NOMO-1 treated with DMSO at 0.1 percent for 48 hours (cell line): ENCODE measurements at regions not wholly inside any gene's neighbourhood (a gene's known extent, or its start where the extent isn't known, plus 50 kb on each side); places are given as distances from the start of the nearest gene placed in this dataset.

Experiments used
- DNase-seq: peaks from one replicate; lab custom pipeline; 2025; ENCODE audit not compliant: unreplicated experiment; lab: John Stamatoyannopoulos, UW

DNA sequence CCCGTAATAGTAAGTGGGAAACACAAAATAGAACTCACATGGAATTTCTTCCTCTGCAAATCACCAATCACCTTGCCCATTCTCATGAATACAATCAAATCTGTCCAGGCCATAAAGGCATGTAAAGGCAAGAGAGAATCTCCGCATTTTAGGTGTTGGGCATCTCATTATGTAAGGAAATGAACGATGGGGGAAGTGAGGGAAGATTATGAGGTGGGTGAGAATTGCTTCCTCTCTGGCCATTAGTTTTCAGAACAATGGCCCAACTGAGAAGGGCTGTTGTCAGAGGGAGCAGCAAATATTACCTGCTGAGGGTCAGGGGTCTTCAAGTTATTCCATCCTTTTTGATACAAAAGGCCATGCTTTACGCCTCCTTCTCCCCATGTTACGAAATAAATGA is 455.1 kb downstream of the ARHGEF28 start:
- no peak for DNase-seq

DNA sequence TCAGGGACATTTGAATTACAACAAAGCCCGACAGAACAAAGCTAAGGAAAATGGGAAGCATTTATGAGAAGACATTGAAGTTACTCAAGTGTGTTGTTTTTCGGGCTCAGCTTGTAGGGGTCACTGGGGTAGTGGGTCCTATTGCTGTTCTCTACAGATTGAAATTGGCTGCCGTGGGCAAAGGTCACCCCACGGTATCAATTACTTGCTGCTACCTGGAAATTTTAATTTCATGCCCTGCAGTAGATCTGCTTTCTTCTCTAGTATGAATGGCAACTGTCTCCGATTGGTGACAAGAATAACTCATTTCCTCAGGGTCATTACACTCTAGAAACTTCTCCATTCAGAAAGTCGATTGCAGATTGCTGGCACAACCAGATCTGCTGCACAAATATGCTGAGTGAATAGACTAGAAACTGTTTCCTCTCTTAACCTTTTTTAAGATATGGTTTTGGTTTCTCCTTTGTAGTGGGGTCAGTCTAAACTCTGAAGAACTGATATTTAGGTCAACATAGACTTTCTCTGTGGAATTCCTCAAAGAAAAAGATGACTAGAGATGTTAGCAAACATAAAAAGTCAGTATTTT is 454.1 kb downstream of the ARHGEF28 start:
- DNase-seq = no peak

DNA sequence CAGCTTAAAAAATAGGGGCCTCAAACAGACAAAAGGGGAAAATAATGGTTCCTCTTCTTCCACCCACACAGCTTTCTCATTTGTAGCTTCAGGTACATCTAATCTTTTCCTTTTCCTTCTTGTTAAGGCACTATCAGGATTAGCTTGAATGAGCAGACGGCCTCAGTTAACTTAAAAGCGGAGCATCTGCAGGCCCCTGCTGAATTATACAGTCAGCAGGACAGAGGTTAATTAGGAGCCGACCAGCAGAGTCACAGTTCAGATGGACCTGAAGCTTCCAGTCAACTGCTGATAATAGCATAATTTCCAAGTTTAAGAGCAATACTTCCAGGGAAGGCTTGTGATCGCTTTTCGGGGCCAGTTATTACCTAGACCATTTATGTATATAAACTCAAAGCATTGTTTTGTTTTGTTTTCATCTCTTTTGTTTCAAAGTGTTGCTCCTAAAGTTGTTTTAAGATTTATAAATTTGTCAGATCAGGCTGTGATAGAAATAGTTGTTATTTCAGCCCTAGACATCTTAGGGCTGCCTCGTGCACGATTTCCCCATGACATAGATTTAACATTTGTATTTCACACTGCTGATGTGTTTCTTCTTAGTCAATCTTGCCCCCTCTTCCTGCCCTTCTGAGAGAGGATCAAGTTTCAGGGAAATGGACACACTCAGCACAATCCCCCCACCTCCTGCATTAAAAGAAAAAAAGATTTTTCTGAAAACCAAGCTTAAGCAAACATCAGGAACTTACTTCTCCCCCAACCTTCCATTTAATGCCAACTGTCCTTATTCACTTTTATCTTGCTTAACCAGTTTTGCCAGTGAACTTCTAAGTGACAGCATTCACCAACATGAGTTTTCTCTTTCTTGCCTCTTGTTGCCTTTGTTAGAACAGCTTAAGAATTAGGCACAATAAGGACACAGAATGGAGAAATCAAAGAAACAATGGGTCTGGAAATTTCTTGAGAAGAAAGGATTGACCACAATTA is 449.8 kb downstream of the ARHGEF28 start:
- no peak for DNase-seq

DNA sequence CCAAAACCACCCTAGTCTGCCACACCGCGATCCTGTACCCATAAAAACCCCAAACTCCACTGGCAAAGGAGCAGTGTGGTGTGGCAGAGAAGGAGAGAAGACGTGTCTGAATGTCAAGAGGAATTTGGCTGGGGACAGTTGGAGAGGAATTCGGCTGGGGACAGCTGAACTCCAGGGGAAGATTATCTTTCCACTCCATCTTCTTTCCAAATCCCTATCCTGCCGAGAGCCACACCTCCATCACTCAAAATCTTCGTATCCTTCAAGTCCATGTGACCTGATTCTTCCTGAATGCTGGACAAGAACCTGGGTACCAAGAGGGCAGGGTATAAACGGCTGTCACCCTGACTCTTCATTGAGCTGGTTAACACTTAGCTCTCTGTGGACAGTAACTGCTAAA is 448.1 kb downstream of the ARHGEF28 start:
- DNase-seq = no peak

DNA sequence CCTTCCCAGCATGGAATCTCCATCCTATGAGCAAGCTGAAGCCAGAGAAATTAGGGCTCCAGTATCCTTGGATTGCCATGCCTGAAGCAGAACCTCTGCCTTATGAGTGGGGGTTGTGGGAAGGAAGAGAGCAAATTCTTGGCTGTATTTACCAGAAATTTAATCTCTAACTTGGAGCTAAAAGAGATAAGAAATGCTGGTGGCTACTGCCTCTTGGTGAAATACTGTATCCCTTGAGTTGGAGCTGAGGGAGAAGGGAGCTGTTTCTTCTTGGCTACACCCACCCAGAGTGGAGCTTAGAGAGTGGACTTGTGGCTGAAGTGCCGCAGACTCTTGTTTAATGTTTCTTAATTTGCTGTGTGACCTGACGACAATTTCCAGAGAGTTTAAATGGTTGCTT is 447.3 kb downstream of the ARHGEF28 start:
- no peak for DNase-seq

DNA sequence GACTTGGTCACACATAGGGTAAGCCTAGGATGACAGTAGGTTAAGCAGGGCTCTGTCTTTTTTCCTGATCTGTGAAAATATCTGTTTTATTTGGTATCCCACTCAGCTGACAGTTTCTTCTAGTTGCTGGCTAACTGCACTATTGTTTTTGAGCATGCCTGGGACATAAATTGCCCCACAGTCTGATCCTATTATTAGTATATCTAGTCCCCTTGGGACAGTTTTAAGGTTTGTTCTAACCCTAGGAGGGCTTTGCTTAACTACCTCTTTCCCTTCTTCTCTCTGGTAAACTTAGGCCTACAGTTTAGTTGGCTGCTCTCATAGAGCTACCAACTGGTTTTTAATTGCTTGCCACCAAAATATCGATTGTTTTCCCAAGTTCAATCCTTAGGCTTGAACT is 446.6 kb downstream of the ARHGEF28 start:
- DNase-seq = no peak

DNA sequence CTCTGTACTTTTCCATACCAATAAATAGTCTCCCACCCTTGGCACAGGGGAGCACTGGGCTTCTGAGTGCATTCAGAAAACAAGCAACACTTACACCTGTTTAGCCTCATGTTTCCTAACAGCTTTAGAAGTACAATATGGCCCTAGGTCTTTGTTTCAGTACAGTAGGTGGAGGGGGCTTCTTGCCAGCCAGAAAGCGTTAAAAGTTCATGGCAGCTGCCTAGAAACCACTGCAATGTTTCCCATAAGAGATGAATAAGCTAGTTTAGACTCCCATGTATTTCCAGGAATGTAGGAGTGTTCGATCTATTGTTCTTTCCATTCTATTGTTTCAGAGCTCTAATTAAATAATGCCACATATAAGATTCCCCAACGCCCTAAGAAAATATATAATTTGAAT is 444.8 kb downstream of the ARHGEF28 start:
- no peak for DNase-seq

DNA sequence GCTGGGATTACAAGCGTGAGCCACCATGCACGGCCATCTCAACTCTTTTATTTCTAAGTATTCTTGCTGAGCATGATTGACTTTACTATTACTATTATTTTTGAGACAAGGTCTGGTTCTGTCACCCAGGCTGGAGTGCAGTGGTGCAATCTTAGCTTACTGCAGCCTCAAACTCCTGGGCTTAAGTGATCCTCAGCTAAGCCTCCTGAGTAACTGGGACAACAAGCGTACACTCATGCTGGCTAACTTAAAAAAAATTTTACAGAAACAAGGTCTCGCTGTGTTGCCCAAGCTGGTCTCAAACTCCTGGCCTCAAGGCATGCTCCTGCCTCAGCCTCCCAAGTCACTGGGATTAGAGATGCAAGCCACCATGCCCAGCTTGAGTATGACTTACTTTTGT is 443.7 kb downstream of the ARHGEF28 start:
- no peak for DNase-seq

DNA sequence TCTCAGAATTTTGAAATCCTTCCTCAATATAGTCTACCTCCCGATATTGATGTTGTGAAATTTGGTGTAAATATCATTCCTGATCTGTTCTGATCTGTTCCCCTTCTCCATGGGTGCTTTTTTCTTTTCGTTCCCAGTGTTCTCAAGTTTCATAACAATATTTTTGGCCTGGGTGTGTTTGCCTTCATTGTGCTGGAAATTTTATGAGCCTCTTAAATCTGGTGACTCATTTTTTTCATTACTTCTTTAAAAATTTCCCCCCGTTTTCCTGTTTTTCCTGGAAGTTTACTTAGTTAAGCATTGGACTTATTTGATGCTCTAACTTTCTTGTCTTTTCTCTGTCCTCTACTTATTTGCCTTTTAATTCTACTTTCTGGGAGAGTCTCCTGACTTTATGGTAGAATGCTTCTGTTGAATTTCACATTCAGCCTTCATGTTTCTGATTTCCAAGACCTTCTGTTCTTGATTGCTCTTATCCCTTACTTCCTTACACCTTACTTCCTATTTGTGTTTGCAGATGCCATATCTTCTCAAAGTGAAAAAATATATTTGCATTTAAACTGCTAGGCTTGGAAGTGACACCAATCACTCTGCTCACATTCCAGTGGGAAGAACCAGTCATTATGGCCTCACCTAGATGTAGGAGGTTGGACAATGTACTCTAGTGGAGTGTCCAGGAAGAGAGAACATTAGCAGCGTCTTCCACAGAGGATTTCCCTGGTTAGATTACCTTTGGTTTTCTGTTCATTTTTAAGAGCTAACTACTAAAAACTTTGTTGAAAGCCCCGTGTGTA is 441.9 kb downstream of the ARHGEF28 start:
- no peak for DNase-seq

DNA sequence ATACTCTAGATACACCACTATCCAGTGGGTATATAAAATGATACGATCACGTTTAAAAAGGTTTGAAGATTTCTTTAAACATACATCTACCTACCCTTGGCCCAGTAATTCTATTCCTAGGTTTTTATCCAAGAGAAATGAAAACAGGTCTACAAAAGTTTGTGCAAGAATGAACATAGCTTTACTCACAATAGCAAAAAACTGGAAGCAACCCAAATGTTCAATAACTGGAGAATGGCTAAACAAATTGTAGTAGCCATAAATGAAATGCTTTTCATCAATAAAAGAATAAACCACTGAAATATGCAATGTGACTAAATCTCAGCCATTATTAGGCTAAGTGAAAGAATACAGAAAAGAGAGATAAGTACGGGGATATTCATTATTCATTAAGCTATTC is 438.9 kb downstream of the ARHGEF28 start:
- DNase-seq = no peak

DNA sequence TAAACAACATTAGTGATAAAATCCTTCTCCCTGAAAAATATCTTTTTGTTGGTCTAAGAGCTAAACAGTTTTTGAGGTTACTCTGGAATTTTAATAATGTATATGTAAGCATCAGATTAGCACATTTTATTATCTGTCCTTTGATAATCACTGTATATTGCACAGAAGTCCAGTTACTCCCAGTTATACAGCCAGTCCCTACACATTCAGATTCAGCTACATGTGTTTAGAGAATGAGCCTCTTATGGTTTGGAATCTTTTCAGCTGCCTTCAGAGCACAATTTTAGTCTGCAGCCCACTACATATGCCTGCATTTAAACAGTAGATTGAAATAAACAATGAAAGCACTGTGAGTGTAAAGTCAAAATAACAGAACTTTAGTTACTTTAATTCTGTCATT is 438.2 kb downstream of the ARHGEF28 start:
- DNase-seq = no peak

DNA sequence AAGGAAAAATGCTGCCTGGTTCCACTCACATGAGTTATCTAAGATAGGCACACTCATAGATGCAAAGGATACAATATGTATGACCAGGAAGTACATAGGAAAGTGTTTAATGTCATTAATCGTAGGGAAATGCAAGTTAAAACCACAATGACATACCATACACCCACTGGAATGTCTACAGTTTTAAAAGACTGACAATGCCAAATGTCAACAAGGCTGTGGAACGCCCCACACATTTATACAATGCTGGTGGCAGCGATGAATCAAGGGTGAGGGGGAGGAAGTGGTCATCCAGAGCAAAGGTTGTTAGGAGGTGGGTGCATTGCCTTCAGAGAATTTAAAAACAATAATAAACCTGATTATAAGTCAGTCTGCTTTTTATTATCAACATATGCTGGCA is 437.8 kb downstream of the ARHGEF28 start:
- no peak for DNase-seq

DNA sequence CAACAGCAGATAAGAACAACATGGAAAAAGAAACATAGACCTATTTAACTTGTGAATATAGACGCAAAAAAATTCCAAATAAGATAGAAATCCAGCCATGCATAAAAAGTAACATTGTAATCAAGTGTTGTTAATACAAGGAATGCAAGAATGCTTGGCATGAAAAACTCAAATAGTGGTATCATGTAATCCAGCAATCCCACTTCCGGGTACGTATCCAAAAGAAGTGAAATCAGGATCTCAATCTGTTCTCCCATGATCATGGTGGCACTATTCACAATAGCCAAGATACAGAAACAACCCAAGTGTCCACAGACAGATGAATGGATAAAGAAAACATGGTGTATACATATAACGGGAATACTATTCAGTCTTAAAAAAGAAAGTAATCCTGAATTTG is 437.4 kb downstream of the ARHGEF28 start:
- no peak for DNase-seq

DNA sequence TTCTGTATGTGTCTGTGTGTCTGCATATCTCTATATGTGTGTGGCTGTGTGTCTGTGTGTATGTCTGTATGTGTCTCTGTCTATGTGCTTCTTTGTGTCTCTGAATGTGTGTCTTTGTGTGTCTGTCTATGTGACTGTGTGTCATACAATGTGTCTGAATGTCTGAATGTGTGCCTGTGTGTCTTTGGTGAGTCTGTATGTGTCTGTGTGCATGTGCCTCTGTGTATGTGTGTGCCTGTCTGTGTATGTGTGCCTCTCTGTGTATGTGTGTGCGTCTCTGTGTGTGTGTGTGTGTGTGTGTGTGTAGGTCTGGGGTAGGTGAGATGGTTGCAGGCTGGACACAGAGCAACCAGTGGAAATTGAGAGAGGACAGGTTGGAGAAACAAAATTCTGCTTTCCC is 435.3 kb downstream of the ARHGEF28 start:
- no peak for DNase-seq

DNA sequence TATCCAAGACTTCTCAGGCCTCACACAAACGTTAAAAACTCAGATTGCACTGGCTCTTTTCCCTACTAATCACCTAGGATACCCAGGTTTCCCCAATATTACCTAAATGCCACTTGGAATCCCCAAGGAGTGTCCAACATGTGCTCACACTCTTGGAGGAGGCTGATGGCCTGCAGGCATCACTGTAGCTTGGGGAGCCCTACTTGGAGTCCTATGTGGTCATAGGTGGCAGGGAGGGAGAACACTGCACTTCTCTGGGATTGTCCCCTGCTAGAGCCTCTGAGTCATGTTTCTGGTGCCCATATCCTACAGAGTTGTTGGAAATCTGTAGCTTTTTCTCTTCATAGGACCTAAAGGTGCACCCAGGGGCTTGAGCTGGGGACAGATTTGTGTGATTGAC is 433.7 kb downstream of the ARHGEF28 start:
- no peak for DNase-seq

DNA sequence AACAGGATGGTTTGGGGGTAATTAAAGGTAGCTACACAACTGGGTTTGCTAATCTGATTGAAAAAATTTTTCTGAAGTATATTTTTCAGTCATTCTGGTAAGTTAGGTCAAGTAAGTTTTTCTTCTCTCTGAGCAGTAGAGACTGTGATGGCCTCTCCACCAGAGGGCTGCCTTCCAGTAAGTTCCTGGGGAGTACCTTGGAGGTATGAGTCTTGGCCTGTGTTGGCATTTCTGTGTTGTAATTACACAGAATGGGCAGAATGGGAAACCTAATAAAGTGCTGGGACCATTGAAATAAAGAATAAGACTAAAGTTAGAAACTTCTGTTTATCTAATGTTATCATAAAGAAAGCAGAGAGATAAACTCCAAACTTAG is 430.8 kb downstream of the ARHGEF28 start:
- DNase-seq = peak; percentile 3

DNA sequence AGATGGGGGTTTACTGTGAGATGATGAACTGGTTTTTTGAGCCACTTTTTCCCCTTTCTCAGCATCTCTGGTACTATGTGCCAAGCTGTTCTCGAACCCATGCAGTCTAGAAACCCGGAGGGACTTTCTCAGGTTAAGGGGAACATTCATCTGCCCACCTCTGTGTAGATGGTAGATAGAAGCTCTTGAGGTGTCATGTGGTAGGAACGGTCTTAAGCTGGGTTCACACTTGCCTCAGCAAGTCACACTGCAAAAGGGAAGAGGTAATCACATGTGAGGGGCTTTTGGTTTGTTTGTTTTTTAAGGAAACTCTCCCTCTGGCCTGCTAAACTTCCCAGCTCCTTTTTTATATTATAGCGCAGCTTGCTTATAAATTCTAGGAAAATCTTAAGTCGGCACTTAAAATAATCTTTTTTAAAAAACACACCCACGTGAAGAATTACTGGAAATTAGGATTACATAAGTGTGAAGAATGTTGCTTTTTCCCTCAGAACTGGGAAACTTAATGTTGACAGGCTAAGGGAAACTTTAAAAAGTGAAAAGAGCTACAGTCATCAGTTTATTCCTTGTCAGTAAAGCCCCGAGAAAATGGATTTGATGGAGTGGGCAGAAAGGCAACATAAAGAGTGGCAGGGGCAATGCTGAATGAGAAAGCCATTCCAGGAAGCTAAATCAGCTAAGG is 430.3 kb downstream of the ARHGEF28 start:
- DNase-seq = no peak

DNA sequence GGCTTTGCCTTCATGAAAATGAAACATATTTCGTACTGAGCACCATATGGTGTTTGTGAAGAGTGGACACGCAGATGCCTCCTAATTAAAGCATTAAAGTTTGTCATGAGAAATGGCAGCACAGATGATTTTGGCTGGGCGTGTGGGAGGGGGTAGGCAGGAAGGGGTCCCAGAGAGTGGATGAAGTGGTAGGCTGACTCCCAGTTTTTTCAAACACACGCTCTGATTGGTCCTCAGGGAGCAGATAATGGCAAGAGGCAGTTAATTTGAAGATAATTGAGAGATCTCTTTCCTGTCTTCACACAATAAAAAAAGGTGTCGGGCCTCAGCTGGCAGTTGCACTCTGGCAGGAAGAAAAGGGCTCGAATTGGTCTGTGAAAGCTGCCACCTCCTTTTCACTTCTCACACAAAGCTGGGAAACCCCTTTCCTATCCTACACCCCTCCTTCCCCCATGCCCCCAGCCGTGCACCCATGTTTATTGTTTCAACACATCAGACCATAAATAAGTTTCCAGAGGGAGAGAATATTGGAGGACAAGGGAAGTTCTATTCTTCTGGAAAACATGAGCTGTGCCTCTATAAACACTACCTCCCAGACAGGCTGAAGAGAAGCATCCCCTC is 429.6 kb downstream of the ARHGEF28 start:
- DNase-seq = no peak

DNA sequence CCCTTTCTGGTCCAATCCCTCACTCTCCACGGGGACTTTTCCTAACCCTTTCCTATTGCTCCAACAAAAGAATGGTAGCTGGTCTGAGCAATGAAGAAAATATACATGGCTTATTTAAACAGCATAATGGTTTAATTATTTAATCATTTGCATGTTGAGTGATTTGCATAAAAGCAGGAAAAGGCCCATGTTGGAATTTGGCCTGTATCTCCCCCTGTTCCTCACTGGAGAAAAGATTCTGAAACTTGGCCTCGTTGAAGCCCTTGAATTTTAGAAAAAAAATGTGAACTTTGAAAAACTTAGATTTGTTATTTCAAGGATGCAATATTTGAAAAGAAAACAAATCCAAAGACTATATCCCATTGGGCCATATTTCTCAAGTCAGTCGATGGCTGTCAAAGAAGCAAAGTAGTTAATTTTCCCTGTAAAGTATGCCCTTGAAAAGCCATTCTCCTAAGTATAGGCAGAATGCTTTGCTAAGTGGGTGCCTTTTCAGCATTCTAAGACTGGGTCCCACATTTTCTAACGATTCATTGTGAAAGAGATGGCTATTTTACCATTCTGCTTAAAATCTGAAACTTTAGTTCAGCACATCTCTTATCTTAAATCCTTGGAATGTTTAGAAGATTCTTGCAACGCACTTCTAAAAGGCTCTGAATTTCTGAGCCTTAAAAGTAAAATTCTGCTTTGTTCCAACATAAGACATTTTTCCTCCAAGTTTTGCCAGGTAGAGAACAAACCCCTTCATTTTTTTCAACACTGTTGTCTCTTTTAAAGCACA is 428.8 kb downstream of the ARHGEF28 start:
- DNase-seq = no peak

DNA sequence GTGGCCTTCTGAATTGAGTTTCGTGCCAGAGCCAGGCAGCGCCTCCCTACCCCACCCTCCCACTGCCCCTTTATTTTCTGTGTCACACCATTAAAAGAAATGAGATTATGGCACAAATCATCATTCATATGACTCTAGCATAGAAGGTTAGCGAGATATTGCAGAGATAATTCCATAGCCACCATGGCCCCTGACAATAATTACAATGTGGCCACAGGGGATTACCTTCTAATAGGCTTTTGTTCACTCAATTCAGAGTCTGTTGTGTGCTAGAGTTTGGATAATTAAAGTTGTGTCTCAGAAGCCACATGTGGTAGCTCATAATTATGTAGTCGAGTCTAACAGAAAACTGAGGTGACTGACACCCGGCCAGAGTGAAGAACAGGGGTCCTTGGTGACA is 428.1 kb downstream of the ARHGEF28 start:
- no peak for DNase-seq
